Mammary epithelial cell (primary cell): ENCODE measurements at regions not wholly inside any gene's neighbourhood (a gene's known extent, or its start where the extent isn't known, plus 50 kb on each side); places are given as distances from the start of the nearest gene placed in this dataset.

Experiments used
- CTCF ChIP-seq, 2 donors: IDR thresholded peaks in 1 of 2; conservative IDR thresholded peaks in 1 of 2; 2 replicates each; pipeline ENCODE4 v1.5.1; 2011 to 2012; ENCODE audit warnings: inconsistent platforms in 2 of 2, low read length in 2 of 2, mild to moderate bottlenecking in 2 of 2, control low read depth in 1 of 2, low read depth in 1 of 2; ENCODE audit not compliant: insufficient read depth in 1 of 2; ENCODE audit errors: extremely low read depth in 1 of 2
- EZH2 ChIP-seq: IDR thresholded peaks from 2 replicates; pipeline ENCODE4 v1.6.1; 2012; ENCODE audit warnings: low read length, inconsistent platforms, borderline replicate concordance

- TF ChIP-seq CTCF (conservative IDR thresholded peaks at IDR 0.05 in 1 of 2, IDR thresholded peaks at IDR 0.05 in 1 of 2; ENCODE audit: extremely low read depth in 1 of 2, insufficient read depth in 1 of 2, low read depth in 1 of 2, low read length in 2 of 2) (no peak), EZH2 (no peak)
These were observed 134.3 kb upstream of the CDH9 start for GRCh38 chr5:27172693-27173092.
